Body of pancreas (tissue), 4 donors: ENCODE measurements at regions not wholly inside any gene's neighbourhood (a gene's known extent, or its start where the extent isn't known, plus 50 kb on each side); places are given as distances from the start of the nearest gene placed in this dataset.
"Not testable (repeated sequence)": the region's sequence is repeated elsewhere in the genome, so short reads cannot be mapped to it uniquely, and the experiment has no call there.

Source experiments
- ATAC-seq: fragments of 150-250 bp; one replicate; pipeline ENCODE4 v1.9.1; 2016
- DNase-seq, 4 donors: peaks; one replicate each; pipeline ENCODE4 v3.0.0-alpha.2; 2019
- H3K27ac ChIP-seq, 4 donors: fragments of 200-600 bp; sonication (generic); 1 replicate in 3 of 4; 2 replicates in 1 of 4; pipeline versions ENCODE4 v1.5.1 to v1.6.1; 2016 to 2019; ENCODE audit warnings: mild to moderate bottlenecking in 1 of 4, mixed read lengths in 1 of 4, moderate library complexity in 1 of 4
- H3K27me3 ChIP-seq, 2 donors: fragments of 200-600 bp; sonication (generic); one replicate each; pipeline ENCODE4 v1.6.0; 2016; ENCODE audit warnings: mild to moderate bottlenecking in 1 of 2
- H3K36me3 ChIP-seq, 2 donors: fragments of 200-600 bp; sonication (generic); replicated peaks in 1 of 2; 2 replicates each; pipeline ENCODE4 v1.5.1; 2016; ENCODE audit warnings: low read depth in 2 of 2; ENCODE audit not compliant: insufficient read depth in 1 of 2
- H3K4me1 ChIP-seq: fragments of 200-600 bp; sonication (generic); one replicate; pipeline ENCODE4 v1.6.0; 2016
- H3K4me3 ChIP-seq, 2 donors: fragments of 200-600 bp; sonication (generic); 1 replicate in 1 of 2; 2 replicates in 1 of 2; pipeline ENCODE4 v1.5.1; 2016 to 2019
- H3K9me3 ChIP-seq, 3 donors: fragments of 200-600 bp; sonication (generic); 1 replicate in 2 of 3; 2 replicates in 1 of 3; pipeline ENCODE4 v1.5.1; 2016
- WGBS, 2 donors: methylation state at CpG; one replicate each; pipeline ENCODE4 v1.1.5; 2017; 5-methylcytosine and 5-hydroxymethylcytosine counted together
- intact Hi-C: fragments of 100-400 bp; cut with DNase I; formaldehyde crosslinking; loops from one replicate; pipeline ENCODE4 v1.15.1; 2023

GRCh38 chr2:111577154-111577885, 306.7 kb downstream of the ANAPC1 start:
- not testable (repeated sequence) for ATAC-seq, DNase-seq

GRCh38 chr2:111579500-111580134, 304.4 kb downstream of the ANAPC1 start:
- intact Hi-C loops, H3K4me1 ChIP-seq, H3K9me3 ChIP-seq, H3K27me3 ChIP-seq, DNase-seq, H3K4me3 ChIP-seq, H3K27ac ChIP-seq, ATAC-seq, H3K36me3 ChIP-seq: not testable (repeated sequence)
- WGBS, 2 donors: 61 to 74% methylated on average over 9 of the region's 10 CpGs

More at GRCh38 chr2:111577154-111577885, 306.7 kb downstream of the ANAPC1 start:
- intact Hi-C loops, H3K27me3 ChIP-seq, H3K36me3 ChIP-seq, H3K4me3 ChIP-seq, H3K27ac ChIP-seq, H3K9me3 ChIP-seq, H3K4me1 ChIP-seq: not testable (repeated sequence)
- WGBS, 2 donors: 72 to 83% methylated on average over 10 to 16 of the region's 18 CpGs

GRCh38 chr2:111580616-111581015, 303.4 kb downstream of the ANAPC1 start:
- H3K36me3 ChIP-seq, H3K4me1 ChIP-seq, intact Hi-C loops, ATAC-seq, H3K9me3 ChIP-seq, H3K27ac ChIP-seq, DNase-seq, H3K27me3 ChIP-seq, H3K4me3 ChIP-seq: not testable (repeated sequence)
- no CpG with 5 or more reads among the region's 6 CpGs for WGBS, 2 donors

GRCh38 chr2:111582090-111582489, 301.9 kb downstream of the ANAPC1 start:
- H3K27ac ChIP-seq, intact Hi-C loops: not testable (repeated sequence)
- 77 to 87% methylated on average over 5 to 6 of the region's 6 CpGs for WGBS, 2 donors

GRCh38 chr2:111583480-111583879, 300.5 kb downstream of the ANAPC1 start:
- intact Hi-C loops, ATAC-seq: not testable (repeated sequence)
- WGBS, 2 donors: no CpG with 5 or more reads among the region's 3 CpGs

More at GRCh38 chr2:111582090-111582489, 301.9 kb downstream of the ANAPC1 start:
- not testable (repeated sequence) for ATAC-seq, H3K4me1 ChIP-seq, DNase-seq, H3K4me3 ChIP-seq, H3K9me3 ChIP-seq, H3K36me3 ChIP-seq, H3K27me3 ChIP-seq

GRCh38 chr2:111584540-111584939, 299.5 kb downstream of the ANAPC1 start:
- DNase-seq, H3K36me3 ChIP-seq, H3K4me1 ChIP-seq, intact Hi-C loops, H3K4me3 ChIP-seq, H3K9me3 ChIP-seq, ATAC-seq, H3K27me3 ChIP-seq: not testable (repeated sequence)
- 64 to 80% methylated on average over 1 to 2 of the region's 2 CpGs for WGBS, 2 donors
- peak overlapping the region in 1 of 4 donors; percentile 31 for H3K27ac ChIP-seq

More at GRCh38 chr2:111583480-111583879, 300.5 kb downstream of the ANAPC1 start:
- H3K9me3 ChIP-seq, DNase-seq, H3K4me1 ChIP-seq, H3K27me3 ChIP-seq, H3K4me3 ChIP-seq, H3K36me3 ChIP-seq, H3K27ac ChIP-seq: not testable (repeated sequence)

GRCh38 chr2:111584950-111585349, 299.0 kb downstream of the ANAPC1 start:
- H3K9me3 ChIP-seq, intact Hi-C loops, H3K4me1 ChIP-seq, H3K36me3 ChIP-seq, H3K27me3 ChIP-seq, H3K4me3 ChIP-seq: not testable (repeated sequence)
- 0 to 25% methylated on average over 1 to 4 of the region's 6 CpGs for WGBS, 2 donors
- peak overlapping the region in 1 of 4 donors; percentile 31 for H3K27ac ChIP-seq
- ATAC-seq (peak; percentile 97), DNase-seq (peak; percentile 38 to 60 (median 54))

GRCh38 chr2:111586014-111586413, 298.0 kb downstream of the ANAPC1 start:
- peak in 1 of 4 donors; percentile 26 for DNase-seq
- H3K36me3 ChIP-seq, H3K4me3 ChIP-seq, H3K27me3 ChIP-seq, H3K9me3 ChIP-seq, H3K4me1 ChIP-seq, intact Hi-C loops, H3K27ac ChIP-seq: not testable (repeated sequence)
- WGBS, 2 donors: 29 to 39% methylated on average over 2 of the region's 2 CpGs
- peak; percentile 45 for ATAC-seq

GRCh38 chr2:111595072-111595471, 288.9 kb downstream of the ANAPC1 start:
- WGBS, 2 donors: no CpG with 5 or more reads among the region's 7 CpGs
- H3K27ac ChIP-seq, H3K4me3 ChIP-seq, ATAC-seq, H3K9me3 ChIP-seq, H3K27me3 ChIP-seq, H3K36me3 ChIP-seq, DNase-seq, H3K4me1 ChIP-seq, intact Hi-C loops: not testable (repeated sequence)

GRCh38 chr2:111596808-111597705, 286.9 kb downstream of the ANAPC1 start:
- DNase-seq, H3K27me3 ChIP-seq, H3K4me1 ChIP-seq, H3K4me3 ChIP-seq, intact Hi-C loops, ATAC-seq, H3K36me3 ChIP-seq, H3K27ac ChIP-seq, H3K9me3 ChIP-seq: not testable (repeated sequence)
- 20 to 73% methylated on average over 1 of the region's 4 CpGs for WGBS, 2 donors

- H3K36me3 ChIP-seq, H3K4me3 ChIP-seq, intact Hi-C loops, H3K27ac ChIP-seq, DNase-seq, H3K4me1 ChIP-seq, H3K9me3 ChIP-seq, H3K27me3 ChIP-seq, ATAC-seq: not testable (repeated sequence)
- 62 to 83% methylated on average over 2 of the region's 2 CpGs for WGBS, 2 donors
Observed at GRCh38 chr2:111598944-111599343, 285.0 kb downstream of the ANAPC1 start.
